ENCODE measurements at regions not wholly inside any gene's neighbourhood (a gene's known extent, or its start where the extent isn't known, plus 50 kb on each side); places are given as distances from the start of the nearest gene placed in this dataset.

- TF ChIP-seq CTCF (IDR thresholded peaks at IDR 0.05 in 4 of 5, conservative IDR thresholded peaks at IDR 0.05 in 1 of 5), result no peak
- TF ChIP-seq POLR2A (IDR thresholded peaks at IDR 0.05), result no peak
These were observed 82.0 kb upstream of the CPEB2 start for GRCh38 chr4:14920237-14920636.

Data from gastrocnemius medialis (tissue), 4 donors.